MCF 10A (cell line): ENCODE measurements at regions not wholly inside any gene's neighbourhood (a gene's known extent, or its start where the extent isn't known, plus 50 kb on each side); places are given as distances from the start of the nearest gene placed in this dataset.

ENCODE experiments used
- BruUV-seq: library from RNA; stranded (reverse); fragments of 400-500 nt; replicated peaks from 2 replicates; lab custom pipeline; 2021; lab: Mats Ljungman, UMichigan
- CTCF ChIA-PET: fragments of 300-600 bp; sonication (Branson Sonifier 250); formaldehyde crosslinking; extraction: SDS; loops from one replicate; lab custom pipeline; 2021; ENCODE audit warnings: antibody characterized with exemption, inconsistent platforms; lab: Yijun Ruan, JAX
- POLR2A ChIA-PET: fragments of 300-600, 350-650 bp; sonication (Branson Sonifier 250); formaldehyde crosslinking; extraction: SDS; loops from one replicate; lab custom pipeline; 2020; ENCODE audit warnings: antibody characterized with exemption, inconsistent platforms; lab: Yijun Ruan, JAX
- DNase-seq: peaks from one replicate; pipeline ENCODE4 v3.0.0-alpha.2; 2018; ENCODE audit not compliant: unreplicated experiment
- H3K27ac Mint-ChIP-seq: one replicate; pipeline ENCODE4 v1.8.0; 2022; ENCODE audit warnings: mild to moderate bottlenecking, low read depth, mixed read lengths; ENCODE audit not compliant: unreplicated experiment
- H3K27me3 Mint-ChIP-seq: one replicate; pipeline ENCODE4 v1.8.0; 2022; ENCODE audit warnings: mixed read lengths; ENCODE audit not compliant: insufficient read depth, unreplicated experiment
- H3K36me3 Mint-ChIP-seq: one replicate; pipeline ENCODE4 v1.8.0; 2022; ENCODE audit warnings: mild to moderate bottlenecking, moderate library complexity, mixed read lengths; ENCODE audit not compliant: insufficient read depth, unreplicated experiment
- H3K4me1 Mint-ChIP-seq: one replicate; pipeline ENCODE4 v1.8.0; 2022; ENCODE audit warnings: mixed read lengths; ENCODE audit not compliant: insufficient read depth, unreplicated experiment
- H3K4me3 Mint-ChIP-seq: one replicate; pipeline ENCODE4 v1.8.0; 2022; ENCODE audit warnings: mild to moderate bottlenecking, moderate library complexity, mixed read lengths; ENCODE audit not compliant: unreplicated experiment
- H3K9me3 Mint-ChIP-seq: one replicate; pipeline ENCODE4 v1.8.0; 2022; ENCODE audit warnings: mixed read lengths; ENCODE audit not compliant: unreplicated experiment
- intact Hi-C: fragments of 100-400 bp; cut with micrococcal nuclease; formaldehyde crosslinking; loops from 2 replicates; pipeline ENCODE4 v1.14.1; 2022
- TF ChIP-seq, protein P1 (sequence below): fragments of 200-600 bp; IDR thresholded peaks from one replicate; pipeline ENCODE4 v1.8.0; 2022; ENCODE audit warnings: antibody characterized with exemption, mild to moderate bottlenecking; ENCODE audit not compliant: unreplicated experiment

GRCh38 chr3:31240466-31240865, 292.3 kb upstream of the STT3B start:
- H3K27ac Mint-ChIP-seq = no peak overlapping the region
- no peaks in the 10 kb centered on the region for H3K9me3 Mint-ChIP-seq
- H3K4me3 Mint-ChIP-seq = no peak overlapping the region
- ChIA-PET POLR2A (interaction anchor here (1.1 kb wide), 1 partner anchor 734 kb away, joined by 3 read pairs; no protein-coding TSS in a partner anchor), CTCF (no interaction called here)
- TF ChIP-seq, protein P1, sequence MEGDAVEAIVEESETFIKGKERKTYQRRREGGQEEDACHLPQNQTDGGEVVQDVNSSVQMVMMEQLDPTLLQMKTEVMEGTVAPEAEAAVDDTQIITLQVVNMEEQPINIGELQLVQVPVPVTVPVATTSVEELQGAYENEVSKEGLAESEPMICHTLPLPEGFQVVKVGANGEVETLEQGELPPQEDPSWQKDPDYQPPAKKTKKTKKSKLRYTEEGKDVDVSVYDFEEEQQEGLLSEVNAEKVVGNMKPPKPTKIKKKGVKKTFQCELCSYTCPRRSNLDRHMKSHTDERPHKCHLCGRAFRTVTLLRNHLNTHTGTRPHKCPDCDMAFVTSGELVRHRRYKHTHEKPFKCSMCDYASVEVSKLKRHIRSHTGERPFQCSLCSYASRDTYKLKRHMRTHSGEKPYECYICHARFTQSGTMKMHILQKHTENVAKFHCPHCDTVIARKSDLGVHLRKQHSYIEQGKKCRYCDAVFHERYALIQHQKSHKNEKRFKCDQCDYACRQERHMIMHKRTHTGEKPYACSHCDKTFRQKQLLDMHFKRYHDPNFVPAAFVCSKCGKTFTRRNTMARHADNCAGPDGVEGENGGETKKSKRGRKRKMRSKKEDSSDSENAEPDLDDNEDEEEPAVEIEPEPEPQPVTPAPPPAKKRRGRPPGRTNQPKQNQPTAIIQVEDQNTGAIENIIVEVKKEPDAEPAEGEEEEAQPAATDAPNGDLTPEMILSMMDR = no peak
- BruUV-seq = no TSS peak
- H3K27me3 Mint-ChIP-seq = peaks cover 9% of the 10 kb centered on the region
- H3K4me1 Mint-ChIP-seq = no peaks in the 10 kb centered on the region
- no peaks in the 10 kb centered on the region for H3K36me3 Mint-ChIP-seq
- intact Hi-C loops = no loop called here
- DNase-seq = no peak

DNA sequence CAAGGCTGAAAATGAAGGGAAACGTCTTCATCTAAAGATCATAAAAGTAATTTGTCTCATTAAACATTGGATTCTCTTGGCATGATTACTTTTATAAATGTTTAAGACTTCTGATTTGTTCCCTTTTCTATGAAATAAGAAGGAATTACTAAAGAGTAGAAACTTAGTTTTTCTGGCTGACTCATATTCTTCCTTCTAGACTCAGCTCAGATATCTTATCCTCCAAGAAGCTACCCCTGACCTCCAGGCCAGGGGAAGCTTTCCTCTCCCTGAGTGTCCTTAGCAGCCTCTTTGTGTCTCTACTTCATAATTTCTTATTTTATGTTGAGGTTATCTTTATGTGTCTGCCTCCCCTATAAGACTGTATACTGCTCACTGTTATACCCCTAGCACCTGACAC, 291.9 kb upstream of the STT3B start:
- H3K27me3 Mint-ChIP-seq = peaks cover 5% of the 10 kb centered on the region
- ChIA-PET CTCF (interaction anchor here (0.7 kb wide), 1 partner anchor 136 kb away, joined by 3 read pairs; no protein-coding TSS in a partner anchor), POLR2A (interaction anchor here (1.1 kb wide), 1 partner anchor 733 kb away, joined by 3 read pairs; no protein-coding TSS in a partner anchor)
- H3K4me1 Mint-ChIP-seq = no peaks in the 10 kb centered on the region
- H3K36me3 Mint-ChIP-seq = no peaks in the 10 kb centered on the region
- no peak overlapping the region for H3K27ac Mint-ChIP-seq
- TF ChIP-seq, protein P1 = no peak
- H3K9me3 Mint-ChIP-seq = no peaks in the 10 kb centered on the region
- H3K4me3 Mint-ChIP-seq = no peak overlapping the region
- no peak for DNase-seq
- intact Hi-C loops = no loop called here
- BruUV-seq = no TSS peak

DNA sequence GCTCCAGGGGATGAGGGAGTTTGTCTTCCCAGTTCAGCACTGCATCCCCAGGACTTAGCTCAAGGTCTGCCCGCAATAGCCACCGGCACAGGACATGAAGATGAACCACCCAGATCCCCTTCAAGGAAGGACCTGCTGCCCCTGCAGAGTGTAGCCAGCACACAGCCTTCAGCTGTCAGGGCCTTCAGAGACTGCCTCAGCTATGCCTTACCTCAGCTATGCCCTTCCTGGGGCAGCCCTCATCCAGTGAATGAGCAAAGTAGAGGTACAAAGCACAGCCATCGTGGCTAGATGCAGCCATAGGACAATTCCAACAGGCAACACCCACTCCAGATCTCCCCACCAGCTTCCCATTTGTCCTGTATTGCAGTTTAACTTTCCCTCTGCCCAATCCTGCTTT, 291.2 kb upstream of the STT3B start:
- ChIA-PET CTCF (interaction anchor here (0.7 to 0.9 kb wide), 2 partner anchors 56 to 136 kb away, joined by 3 read pairs; no protein-coding TSS in a partner anchor), POLR2A (no interaction called here)
- DNase-seq = no peak
- intact Hi-C loops = no loop called here
- no peak overlapping the region for H3K27ac Mint-ChIP-seq
- TF ChIP-seq, protein P1 = no peak
- H3K27me3 Mint-ChIP-seq = no peaks in the 10 kb centered on the region
- H3K4me1 Mint-ChIP-seq = no peaks in the 10 kb centered on the region
- no TSS peak for BruUV-seq
- no peak overlapping the region for H3K4me3 Mint-ChIP-seq
- H3K36me3 Mint-ChIP-seq = no peaks in the 10 kb centered on the region
- H3K9me3 Mint-ChIP-seq = no peaks in the 10 kb centered on the region

- Mint-ChIP-seq H3K27ac (no peak overlapping the region), H3K4me3 (no peak overlapping the region), H3K4me1 (no peaks in the 10 kb centered on the region), H3K9me3 (no peaks in the 10 kb centered on the region), H3K36me3 (no peaks in the 10 kb centered on the region), H3K27me3 (no peaks in the 10 kb centered on the region)
- intact Hi-C loops = no loop called here
- TF ChIP-seq, protein P1 = no peak
- ChIA-PET CTCF (interaction anchor here (0.9 kb wide), 1 partner anchor 55 kb away, joined by 3 read pairs; no protein-coding TSS in a partner anchor), POLR2A (no interaction called here)
- no TSS peak for BruUV-seq
- no peak for DNase-seq
Observed at GRCh38 chr3:31242026-31242960, 290.4 kb upstream of the STT3B start.
